ENCODE measurements at regions not wholly inside any gene's neighbourhood (a gene's known extent, or its start where the extent isn't known, plus 50 kb on each side); places are given as distances from the start of the nearest gene placed in this dataset.
"Not testable (repeated sequence)": the region's sequence is repeated elsewhere in the genome, so short reads cannot be mapped to it uniquely, and the experiment has no call there.

DNA sequence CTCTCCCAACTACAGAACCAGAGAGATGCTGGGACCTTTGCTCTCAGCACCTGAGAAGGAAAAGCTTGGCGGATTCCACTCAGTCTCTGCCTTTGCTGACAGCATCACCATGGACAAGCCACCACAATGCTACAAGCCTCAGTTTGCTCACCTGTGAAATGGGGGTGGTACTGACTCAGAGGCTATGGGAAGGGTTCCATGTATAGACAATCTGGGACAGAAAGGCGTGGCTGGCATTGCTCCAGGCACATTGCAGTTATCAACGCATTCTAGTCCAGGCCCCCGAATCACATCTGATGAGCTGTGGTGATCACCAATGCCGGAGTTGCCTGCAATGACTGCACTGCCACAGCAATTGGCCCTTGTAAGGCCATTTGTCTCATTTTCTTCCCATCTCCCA lies 72.6 kb downstream of the ISX start:
- no peak for DNase-seq

DNA sequence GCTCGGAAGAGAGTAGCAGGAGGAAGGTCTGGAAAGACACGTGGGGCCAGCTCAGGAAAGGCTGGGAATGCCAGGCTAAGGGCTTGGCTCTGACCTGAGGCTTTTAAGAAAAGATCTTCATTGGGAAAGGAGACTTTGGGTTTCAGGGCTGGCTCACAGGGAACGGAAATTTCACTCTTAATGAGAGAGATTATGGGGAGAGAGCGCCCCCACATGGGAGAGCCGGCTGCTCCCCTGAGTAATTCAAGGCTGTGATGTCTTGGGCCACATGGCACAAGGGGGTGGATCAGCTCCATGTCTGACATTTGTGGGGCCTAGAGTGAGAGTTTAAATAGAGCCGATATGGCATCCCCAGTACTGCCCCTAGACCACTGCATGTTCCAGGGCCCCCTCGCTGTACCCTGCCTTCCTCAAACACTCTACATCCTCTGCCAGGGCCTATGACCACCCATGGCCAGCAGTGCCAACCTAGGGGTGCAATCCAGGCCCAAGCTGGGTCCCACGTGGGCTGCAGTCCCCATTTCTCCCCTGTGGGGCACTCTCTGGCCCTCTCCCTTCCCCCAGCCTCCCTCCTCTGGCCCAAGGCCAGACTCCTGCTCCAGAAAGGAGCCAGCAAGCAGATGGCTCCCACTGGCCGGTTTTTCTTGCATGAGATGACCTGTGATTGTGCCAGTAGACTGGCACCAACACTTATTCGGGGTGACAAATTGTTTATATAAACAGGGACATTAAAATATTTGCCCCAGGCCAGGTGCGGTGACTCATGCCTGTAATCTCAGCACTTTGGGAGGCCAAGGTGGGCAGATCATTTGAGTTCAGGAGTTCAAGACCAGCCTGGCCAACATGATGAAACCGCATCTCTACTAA lies 75.2 kb downstream of the ISX start:
- no peak for DNase-seq

DNA sequence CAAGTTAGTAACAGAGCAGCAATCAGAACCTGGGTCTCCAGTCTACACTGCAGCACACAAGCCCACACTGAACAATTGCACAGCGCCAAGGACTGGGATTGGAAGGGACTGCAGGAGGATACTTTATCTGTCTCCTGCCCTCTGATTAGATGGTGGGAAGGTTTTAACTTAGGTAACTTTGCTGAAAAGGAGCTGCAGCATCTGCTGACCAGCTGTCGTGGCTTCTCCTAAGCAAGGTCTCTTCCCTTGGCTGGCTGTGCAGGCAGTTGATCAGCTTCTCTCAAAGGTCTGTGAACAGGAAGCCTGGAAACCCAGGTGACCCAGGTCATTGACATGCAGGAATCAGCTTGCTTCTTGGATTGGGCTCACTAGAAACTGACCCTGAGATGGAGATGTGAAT lies 82.4 kb downstream of the ISX start:
- DNase-seq = no peak

DNA sequence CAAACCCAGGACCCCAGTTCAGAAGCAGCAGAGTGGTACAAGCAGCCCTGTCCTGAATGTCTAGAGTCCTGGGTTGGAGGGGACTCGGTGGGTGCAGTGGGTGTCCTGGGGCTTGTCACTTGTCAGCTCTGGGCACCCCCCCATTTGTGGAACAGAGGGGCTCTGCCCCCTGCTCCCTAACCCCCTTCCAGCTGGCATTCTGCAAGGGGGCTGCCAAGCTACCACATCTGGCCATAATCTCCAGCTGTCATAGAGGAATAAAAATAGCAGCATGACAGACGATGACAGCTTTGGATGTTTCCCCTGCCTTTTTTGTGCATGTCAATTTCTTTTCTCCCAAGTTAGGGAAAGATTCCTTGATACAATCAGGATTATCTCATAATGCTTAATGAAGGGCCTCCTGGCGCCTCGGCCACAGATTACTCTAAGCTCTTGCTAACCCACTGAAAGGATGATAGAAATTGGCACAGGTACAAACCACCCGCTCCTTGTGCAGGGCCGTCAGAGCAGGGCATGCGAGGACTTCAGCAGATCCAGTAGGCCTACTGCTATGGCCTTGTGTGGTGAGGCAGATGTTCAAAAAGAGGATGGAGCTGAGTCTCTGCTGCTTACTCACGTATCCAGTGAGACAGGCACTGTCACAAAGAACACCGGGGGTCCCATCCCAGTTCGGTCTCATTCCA lies 83.0 kb downstream of the ISX start:
- no peak for DNase-seq

DNA sequence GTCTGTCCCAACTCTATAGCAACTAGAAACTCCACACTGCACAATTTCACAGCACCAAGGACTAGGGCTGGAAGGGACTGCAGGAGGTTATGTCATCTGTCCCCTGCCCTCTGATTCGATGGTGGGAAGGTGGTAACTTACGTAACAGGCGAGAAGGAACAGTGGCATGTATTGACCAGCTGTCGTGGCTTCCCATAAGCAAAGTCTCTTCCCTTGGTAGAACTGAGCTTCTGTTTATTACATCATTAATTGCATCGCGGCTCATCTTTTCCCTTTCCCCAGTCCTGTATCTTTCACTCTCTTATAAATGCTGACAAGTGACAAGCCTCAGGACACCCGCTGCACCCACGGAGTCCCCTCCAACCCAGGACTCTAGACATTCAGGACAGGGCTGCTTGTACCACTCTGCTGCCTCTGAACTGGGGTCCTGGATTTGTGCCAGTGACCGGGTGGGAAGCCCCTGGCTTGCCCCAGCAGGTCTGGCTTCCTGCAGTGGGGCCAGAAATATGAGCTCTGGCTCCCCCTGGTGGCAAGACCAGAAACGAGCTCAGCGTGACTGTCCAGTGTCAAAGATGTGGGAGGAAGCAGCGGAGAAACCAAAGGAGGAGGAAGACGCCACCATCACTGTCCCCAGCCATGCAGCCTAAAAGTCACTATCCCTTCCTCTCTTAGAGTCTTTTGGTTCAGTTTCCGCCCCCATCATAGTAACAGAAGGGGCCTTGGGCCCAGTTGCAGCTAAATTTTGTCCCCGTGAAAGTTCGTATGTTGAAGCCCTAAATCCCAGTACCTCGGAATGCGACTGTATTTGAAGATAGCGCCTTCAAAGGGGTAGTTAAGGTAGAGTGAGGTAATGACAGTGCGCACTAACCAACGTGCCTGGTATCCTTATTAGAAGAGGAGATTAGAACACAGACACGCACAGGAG lies 84.5 kb downstream of the ISX start:
- DNase-seq = no peak

DNA sequence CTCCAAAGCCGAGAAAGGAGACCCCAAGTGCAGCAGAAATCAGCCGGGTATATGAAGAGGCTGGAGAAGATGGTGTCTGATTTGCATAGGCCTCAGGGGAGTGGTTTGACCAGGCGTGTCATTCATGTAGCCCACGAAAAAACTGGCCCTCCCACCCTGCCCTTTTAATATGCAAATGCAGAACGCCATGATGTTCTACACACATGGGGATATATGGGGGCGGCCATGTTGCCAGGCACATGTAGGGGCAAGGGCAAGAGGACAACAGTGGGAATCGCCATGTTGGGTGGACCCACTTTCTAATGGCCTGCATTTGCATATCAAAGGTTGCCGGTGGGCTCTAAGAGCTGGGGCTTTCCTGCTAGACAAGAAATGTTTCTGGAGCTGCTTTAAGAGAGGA lies 86.4 kb downstream of the ISX start:
- DNase-seq = no peak

DNA sequence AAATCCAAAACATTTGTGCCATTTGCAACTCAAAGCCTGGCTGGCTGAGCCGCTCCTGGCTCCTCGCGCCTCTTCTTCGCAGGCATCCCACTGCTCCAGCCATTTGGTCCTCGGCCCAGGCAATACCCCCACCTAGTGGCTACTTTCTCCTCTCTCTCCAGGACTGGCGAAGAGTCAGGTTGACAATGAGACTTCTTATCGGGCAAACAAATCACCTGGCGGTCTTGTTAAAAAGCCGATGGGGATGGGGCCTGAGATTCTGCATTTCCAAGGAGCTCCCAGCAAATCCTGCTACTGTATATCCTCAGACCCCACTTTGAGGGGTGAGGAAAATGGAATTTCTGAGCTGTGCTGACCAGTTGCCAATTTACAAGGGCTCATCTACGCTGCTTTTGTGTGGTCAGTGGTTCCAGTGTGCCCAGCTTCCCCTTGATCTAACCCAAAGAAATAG lies 89.0 kb downstream of the ISX start:
- no peak for DNase-seq

DNA sequence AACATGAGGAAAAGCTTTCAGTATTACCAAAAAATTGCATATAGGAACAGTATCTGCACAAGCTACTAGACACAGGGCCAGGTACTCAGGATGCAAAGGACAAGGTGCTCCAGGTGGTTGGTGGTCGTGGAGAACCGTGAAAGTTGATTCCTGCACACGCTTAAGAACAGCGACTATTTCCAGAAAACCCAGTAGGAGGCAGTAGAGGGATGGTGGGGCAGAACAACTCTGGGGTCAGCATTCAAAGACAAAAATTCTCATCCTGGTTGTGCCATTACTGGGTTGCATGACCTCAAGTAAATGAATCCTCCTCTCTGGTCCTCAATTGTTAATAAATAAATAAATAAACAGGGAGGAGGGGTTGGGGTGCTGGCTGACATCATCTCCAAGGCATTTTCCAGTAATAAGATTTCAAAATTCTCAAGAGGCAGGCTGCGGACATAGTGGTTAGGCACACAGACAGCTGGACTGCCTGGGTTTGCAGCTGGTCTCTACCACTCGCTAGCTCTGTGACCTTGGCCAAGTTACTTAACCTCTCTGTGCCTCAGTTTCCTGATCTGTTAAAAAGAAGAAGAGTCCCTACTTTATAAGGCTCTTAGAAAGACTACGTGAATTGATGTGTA lies 89.6 kb downstream of the ISX start:
- no peak for DNase-seq

DNA sequence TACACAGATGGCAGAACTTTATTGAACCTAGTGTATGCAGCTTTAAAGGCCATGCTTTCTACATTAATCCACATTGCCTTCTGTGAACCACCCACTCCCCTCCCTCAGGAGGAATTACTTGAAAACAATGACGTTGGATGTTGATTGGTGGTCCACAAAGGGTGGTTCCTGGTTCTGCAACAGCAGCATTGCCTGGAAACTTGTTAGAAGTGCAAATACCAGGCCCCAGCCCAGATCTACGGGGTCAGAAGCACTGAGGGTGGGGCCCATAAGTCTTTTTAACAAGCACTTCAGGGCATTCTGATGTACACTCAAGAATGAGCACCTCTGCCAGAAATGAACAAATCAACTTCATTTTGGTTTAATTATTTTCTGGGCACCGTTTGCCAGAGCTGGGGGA lies 91.0 kb downstream of the ISX start:
- DNase-seq = no peak

DNA sequence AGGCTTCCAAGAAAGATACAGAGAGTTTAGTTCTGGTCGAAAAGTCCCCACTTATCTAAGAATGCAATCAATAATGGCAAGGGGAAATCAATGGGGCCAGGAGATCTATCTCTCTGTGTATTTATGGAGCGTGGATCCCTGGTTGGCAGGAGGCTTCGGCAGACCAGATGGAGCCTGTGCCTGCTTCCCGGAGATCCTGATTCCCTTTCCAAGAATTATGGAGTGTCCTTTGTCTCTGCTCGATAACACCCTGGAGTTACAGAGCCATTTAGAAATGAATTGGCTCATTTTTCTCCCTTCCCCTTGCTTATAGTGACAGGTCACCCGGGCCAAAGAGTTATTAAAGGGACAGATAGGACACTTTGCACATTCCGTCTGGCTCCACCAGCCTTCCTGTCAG lies 92.4 kb downstream of the ISX start:
- no peak for DNase-seq

DNA sequence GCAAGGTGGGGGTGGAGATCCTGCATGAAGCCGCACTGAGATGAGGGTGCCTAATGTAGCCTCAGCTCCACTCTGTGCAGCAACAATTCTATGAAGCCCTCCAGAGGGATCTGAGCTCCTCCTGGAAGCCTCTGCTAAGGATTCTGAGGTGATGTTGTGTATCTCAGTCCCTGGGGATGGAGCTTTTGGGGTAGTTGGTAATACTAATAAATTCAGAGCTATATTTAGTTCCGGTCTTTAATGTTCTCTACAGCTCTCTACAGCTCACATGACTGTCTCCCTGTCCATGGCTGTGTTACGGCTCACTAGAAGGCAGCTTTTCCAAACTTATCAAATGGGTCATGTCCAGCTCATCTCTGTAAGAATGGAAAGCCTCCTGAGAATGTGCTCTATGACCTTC lies 93.4 kb downstream of the ISX start:
- no peak for DNase-seq

DNA sequence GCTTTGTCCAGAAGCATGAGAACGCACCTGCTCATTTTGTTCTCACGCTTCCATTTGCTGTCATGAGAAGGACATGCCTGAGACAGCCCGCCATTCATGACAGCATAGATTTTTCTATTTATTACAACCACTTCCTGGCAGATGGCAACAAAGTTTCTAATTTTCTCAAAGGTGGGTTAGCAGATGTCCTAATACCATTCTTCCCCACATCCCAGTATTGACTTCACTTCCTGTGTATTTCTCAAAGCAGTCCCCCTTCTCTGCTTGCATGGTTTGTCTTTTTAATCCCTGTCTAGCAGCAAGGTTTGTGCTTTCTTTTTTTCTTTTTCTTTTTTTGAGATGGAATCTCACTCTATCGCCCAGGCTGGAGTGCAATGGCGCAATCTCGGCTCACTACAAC lies 94.3 kb downstream of the ISX start:
- DNase-seq = no peak

DNA sequence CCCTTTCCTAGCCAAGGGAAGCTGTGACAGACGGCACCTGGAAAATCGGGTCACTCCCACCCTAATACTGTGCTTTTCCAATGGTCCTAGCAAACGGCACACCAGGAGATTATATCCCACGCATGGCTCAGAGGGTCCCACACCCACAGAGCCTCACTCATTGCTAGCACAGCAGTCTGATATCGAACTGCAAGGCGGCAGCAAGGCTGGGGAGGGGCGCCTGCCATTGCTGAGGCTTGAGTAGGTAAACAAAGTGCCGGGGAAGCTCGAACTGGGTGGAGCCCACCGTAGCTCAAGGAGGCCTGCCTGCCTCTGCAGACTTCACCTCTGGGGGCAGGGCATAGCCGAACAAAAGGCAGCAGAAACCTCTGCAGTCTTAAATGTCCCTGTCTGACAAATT lies 91.4 kb upstream of the HMGXB4 start:
- not testable (repeated sequence) for DNase-seq

DNA sequence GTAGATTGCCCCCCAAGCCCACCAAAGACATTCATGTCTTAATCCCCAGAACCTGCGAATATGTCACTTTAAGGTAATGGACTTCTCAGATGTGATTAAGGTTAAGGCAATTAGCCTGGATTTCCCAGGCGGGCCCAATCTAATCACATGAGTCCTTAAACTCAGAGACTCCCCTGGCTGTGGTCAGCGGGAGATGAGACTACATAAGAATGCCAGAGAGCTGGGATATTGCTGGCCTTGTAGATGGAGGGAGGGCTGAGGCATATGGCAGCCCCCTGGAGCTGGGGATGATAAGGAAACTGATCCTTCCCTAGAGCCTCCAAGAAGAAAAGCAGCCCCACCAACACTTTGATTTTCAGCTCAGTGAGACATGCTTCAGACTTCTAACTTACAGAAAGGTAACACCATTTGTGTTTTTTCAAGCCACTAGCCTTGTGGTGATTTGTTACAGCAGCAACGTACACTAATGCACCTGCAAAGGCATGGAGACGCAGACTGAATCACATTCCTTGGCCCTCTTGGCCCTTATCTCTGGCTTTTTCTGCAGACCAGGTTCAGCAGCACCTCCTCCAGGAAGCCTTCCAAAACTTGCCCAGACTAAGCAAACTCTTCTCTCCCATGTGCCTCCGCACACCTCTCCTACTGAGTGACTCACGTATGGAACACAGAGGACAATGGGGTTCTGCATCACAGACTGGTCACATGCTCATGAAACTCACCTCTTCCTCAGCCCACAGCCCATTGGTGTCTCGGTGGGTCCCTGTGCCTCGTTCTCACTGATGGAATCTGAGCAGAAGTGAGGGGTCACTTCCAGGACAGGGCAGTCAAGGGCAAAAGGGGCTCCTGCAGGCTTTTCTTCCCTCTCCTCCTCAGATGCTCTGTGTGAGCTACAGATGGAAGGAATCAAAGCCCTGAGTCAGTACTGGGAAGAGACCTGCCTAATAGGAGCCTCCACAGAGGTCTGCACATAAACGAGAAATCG lies 86.3 kb upstream of the HMGXB4 start:
- DNase-seq = no peak

DNA sequence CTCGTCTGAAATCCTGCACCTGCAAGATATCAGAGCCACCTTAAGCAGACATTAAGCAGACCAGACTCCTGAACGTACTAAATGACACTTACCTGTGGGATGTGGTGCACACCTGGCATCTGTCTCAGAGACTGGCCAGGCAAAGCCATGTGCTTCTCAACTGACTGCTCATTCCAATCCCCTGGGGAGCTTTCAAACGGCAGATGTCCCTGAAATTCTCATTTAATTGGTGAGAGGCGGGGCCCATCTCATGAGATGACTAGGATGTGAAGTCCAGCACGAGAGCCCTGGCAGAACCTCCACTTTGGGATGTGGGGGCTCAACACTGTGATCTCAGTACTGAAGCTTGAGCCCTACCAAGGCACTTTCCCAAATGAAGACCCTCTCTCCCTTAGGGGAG lies 84.9 kb upstream of the HMGXB4 start:
- DNase-seq = peak; percentile 25

DNA sequence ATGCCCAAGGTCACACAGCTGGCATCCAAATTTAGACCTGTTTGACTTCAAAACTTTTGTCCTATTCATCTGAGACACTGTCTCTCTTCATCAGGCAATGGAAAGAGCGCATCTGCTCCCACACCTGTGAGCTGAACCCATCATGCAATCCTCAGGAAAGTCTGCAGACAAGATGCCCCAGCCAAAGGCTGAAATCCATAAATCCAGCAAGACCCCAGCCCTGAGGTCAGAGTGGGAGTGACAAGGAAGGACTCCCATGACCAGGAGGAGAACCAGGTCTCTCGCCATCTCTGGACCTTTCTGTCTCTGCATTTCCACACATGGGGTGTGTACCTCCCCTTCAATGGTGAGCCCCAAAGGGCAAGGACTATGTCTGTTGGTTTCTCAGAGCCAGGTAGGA lies 83.6 kb upstream of the HMGXB4 start:
- DNase-seq = no peak

DNA sequence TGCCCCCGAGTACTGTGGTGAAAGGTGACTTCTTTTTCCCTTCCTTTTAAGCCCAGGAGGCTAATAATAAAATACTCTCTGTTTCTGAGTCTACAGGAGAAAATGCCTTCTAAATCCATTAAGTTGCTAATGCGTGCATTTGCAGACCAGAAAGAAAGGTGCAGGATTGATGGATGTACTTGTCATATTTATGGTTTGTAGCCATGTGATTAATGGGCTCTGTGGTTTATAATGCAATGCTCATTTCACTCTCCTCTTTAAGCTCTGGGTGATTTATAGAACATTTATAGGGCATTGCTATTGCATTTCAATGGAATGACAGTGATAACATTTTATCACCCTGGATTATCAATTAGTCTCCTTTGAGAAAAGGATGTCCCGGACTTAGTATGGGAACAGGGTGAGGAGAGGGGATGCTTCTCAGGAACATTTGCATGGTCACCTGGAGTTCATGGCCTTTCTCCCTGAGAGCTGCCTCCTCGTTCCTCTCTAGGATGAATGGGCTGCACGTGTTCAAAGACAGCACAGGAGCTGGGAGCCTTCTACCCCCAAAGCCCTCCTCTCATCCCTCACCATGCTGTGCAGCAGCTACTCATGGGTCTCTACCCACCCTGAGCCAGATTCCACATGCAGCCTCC lies 82.8 kb upstream of the HMGXB4 start:
- DNase-seq = no peak

DNA sequence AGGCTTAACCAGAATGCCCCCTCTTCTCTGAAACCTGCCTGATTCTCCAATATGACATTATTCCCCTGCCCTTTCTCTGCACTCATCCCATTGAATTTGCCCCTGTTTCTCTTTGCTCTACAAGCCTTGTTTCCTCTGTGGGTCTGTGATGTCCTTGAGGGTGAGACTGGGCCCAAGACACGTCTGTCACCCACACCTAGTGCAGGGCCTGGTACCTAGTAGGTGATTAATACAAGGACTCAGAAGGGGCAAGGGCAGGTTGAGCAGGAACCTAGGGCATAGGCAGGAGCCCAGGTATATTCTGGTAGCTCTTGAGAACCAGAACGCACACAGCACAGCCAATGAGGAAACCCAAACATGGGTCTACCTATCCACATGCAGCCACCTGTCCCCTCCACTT lies 81.9 kb upstream of the HMGXB4 start:
- no peak for DNase-seq

DNA sequence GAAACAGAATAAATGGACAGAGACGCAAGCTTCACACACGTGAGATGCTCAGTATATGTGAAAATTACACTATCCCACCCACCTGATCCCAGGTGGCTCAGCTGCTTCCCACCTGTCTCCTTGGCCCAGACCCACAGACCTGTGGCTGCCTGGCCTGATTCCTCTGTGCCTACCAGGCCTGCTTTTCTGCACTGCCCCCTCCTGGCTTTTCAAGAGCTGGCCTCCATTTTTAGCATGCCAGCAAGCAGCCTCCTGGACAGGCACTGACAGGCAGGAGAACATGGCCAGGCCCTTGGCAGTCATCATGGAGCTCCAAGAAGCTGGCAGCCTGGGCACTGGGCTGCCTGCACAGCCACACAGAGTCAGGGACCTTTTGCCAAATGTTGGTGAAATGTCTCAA lies 79.5 kb upstream of the HMGXB4 start:
- DNase-seq = no peak

DNA sequence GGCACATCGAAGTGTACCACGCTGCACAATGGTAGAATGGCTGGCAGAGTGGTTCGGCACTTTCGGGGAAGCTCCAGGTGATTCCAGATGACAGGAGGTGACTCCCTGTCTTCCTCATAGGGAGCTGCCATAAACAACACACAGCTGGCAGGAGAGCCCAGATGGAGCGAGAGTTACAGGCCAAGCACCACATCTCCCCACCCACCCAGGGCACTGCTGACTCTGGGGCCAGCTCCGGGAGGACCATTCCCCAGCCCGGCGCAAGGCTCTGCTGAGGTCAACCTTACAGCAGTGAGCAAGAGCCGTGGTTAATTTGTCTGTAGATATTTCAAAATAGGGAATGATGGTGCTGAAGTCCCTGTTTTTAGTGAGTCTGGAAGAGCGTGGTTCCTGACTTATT lies 78.8 kb upstream of the HMGXB4 start:
- DNase-seq = no peak

DNA sequence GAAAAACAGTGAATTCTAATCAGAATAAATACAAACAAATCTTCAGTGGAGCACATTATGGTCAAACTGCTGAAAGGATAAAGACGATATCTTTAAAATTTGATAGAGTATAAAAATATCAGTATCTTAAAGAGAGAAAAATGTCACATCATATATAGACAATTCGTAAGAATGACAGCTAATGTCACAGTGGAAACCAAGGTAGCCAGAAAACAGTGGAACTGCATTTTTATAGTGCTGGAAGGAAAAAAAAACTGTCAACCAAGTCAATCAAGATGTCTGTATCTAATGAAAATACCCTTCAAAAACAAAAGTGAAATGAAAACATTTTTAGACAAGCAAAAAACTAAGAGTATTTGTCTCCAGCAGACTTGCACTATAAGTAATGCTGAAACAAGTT lies 73.4 kb upstream of the HMGXB4 start:
- DNase-seq = no peak

Data from NCI-H2081 treated with DMSO at 0.1 percent for 48 hours (cell line).